Breast epithelium (tissue), 3 donors: ENCODE measurements at regions not wholly inside any gene's neighbourhood (a gene's known extent, or its start where the extent isn't known, plus 50 kb on each side); places are given as distances from the start of the nearest gene placed in this dataset.

Experiments
- POLR2A ChIP-seq: fragments of 450-650 bp; IDR thresholded peaks from one replicate; pipeline ENCODE4 v1.6.1; 2016; ENCODE audit warnings: antibody characterized with exemption, mild to moderate bottlenecking, moderate library complexity
- TF ChIP-seq, protein P1 (sequence below), 3 donors: fragments of 450-650 bp; IDR thresholded peaks; one replicate each; pipeline ENCODE4 v1.5.1; 2016 to 2017; ENCODE audit warnings: antibody characterized with exemption in 3 of 3, mild to moderate bottlenecking in 3 of 3, moderate library complexity in 3 of 3

DNA sequence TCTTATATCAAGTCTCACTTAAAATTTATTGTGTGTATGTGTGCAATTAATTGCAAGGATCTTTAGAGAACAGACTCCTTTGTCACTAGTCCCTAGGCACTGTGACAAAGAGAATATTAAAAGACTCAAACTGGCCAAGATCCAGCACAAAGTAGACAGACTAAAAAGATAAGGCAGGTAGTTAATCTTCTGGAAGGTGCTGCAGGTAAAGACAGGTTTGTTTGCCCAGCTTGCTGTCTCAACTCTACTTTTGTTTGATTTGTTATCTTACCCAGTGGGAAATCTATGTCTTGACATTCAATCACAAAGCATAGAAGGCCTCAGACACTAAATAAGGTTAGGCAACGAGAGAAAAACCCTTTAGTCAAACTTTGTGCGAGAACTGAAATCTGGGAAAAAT, 807.9 kb upstream of the LRRN3 start:
- TF ChIP-seq, protein P1, sequence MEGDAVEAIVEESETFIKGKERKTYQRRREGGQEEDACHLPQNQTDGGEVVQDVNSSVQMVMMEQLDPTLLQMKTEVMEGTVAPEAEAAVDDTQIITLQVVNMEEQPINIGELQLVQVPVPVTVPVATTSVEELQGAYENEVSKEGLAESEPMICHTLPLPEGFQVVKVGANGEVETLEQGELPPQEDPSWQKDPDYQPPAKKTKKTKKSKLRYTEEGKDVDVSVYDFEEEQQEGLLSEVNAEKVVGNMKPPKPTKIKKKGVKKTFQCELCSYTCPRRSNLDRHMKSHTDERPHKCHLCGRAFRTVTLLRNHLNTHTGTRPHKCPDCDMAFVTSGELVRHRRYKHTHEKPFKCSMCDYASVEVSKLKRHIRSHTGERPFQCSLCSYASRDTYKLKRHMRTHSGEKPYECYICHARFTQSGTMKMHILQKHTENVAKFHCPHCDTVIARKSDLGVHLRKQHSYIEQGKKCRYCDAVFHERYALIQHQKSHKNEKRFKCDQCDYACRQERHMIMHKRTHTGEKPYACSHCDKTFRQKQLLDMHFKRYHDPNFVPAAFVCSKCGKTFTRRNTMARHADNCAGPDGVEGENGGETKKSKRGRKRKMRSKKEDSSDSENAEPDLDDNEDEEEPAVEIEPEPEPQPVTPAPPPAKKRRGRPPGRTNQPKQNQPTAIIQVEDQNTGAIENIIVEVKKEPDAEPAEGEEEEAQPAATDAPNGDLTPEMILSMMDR (IDR thresholded peaks at IDR 0.05): no peak
- TF ChIP-seq POLR2A: no peak
